H9 (cell line): ENCODE measurements at regions not wholly inside any gene's neighbourhood (a gene's known extent, or its start where the extent isn't known, plus 50 kb on each side); places are given as distances from the start of the nearest gene placed in this dataset.

Experiments
- DNase-seq: peaks from one replicate; pipeline ENCODE4 v3.0.0-alpha.2; 2017
- H2AFZ ChIP-seq: one replicate; pipeline ENCODE4 v1.6.1; 2013; ENCODE audit warnings: mild to moderate bottlenecking, low read length, control low read depth, moderate library complexity
- H2AK5ac ChIP-seq: 2 replicates; pipeline ENCODE4 v1.6.1; 2013; ENCODE audit warnings: low read length, control low read depth, mixed read lengths; ENCODE audit not compliant: insufficient read length
- H2BK120ac ChIP-seq: one replicate; pipeline ENCODE4 v1.6.1; 2013; ENCODE audit warnings: low read depth, mild to moderate bottlenecking, low read length, control low read depth, inconsistent platforms; ENCODE audit not compliant: poor library complexity, severe bottlenecking
- H2BK12ac ChIP-seq: 2 replicates; pipeline ENCODE4 v1.6.1; 2013; ENCODE audit warnings: low read length, control low read depth, mixed read lengths, low read depth; ENCODE audit not compliant: insufficient read length
- H2BK15ac ChIP-seq: 2 replicates; pipeline ENCODE4 v1.6.1; 2013; ENCODE audit warnings: low read depth, low read length, control low read depth
- H2BK20ac ChIP-seq: one replicate; pipeline ENCODE4 v1.6.1; 2013; ENCODE audit warnings: low read depth, mild to moderate bottlenecking, low read length, control low read depth, inconsistent platforms; ENCODE audit not compliant: poor library complexity, severe bottlenecking
- H2BK5ac ChIP-seq: 2 replicates; pipeline ENCODE4 v1.6.1; 2013; ENCODE audit warnings: low read length, control low read depth, mixed read lengths; ENCODE audit not compliant: insufficient read length
- H3K14ac ChIP-seq: 2 replicates; pipeline ENCODE4 v1.6.1; 2013; ENCODE audit warnings: low read length, control low read depth; ENCODE audit not compliant: insufficient read depth
- H3K18ac ChIP-seq: 2 replicates; pipeline ENCODE4 v1.6.1; 2013; ENCODE audit warnings: low read depth, mild to moderate bottlenecking, mixed read lengths, low read length, control low read depth; ENCODE audit not compliant: insufficient read length
- H3K23ac ChIP-seq: 2 replicates; pipeline ENCODE4 v1.6.1; 2013; ENCODE audit warnings: low read length, control low read depth, mixed read lengths, low read depth; ENCODE audit not compliant: insufficient read length
- H3K23me2 ChIP-seq: 2 replicates; pipeline ENCODE4 v1.6.1; 2013; ENCODE audit warnings: low read depth, mild to moderate bottlenecking, mixed read lengths, low read length, control low read depth; ENCODE audit not compliant: insufficient read length, poor library complexity, severe bottlenecking
- H3K27ac ChIP-seq: 2 replicates; pipeline ENCODE4 v1.5.1; 2013; ENCODE audit warnings: low read length, control low read depth, mixed read lengths, low read depth; ENCODE audit not compliant: insufficient read length
- H3K27me3 ChIP-seq: 2 replicates; pipeline ENCODE4 v1.6.1; 2013; ENCODE audit warnings: low read length, control low read depth, inconsistent platforms; ENCODE audit not compliant: insufficient read depth
- H3K4ac ChIP-seq: 2 replicates; pipeline ENCODE4 v1.6.1; 2013; ENCODE audit warnings: low read depth, mild to moderate bottlenecking, control low read depth, inconsistent platforms, low read length, moderate library complexity
- H3K4me1 ChIP-seq: 2 replicates; pipeline ENCODE4 v1.6.1; 2013; ENCODE audit warnings: low read length, control low read depth, inconsistent platforms; ENCODE audit not compliant: insufficient read depth
- H3K4me2 ChIP-seq: 2 replicates; pipeline ENCODE4 v1.6.1; 2013; ENCODE audit warnings: low read length, control low read depth, mixed read lengths; ENCODE audit not compliant: insufficient read length, insufficient read depth
- H3K56ac ChIP-seq: 2 replicates; pipeline ENCODE4 v1.6.1; 2013; ENCODE audit warnings: low read depth, mild to moderate bottlenecking, mixed read lengths, low read length, control low read depth; ENCODE audit not compliant: insufficient read length
- H3K79me1 ChIP-seq: 2 replicates; pipeline ENCODE4 v1.6.1; 2013; ENCODE audit warnings: low read depth, mild to moderate bottlenecking, moderate library complexity, low read length, control low read depth, inconsistent platforms; ENCODE audit not compliant: insufficient read depth, poor library complexity, severe bottlenecking
- H3K79me2 ChIP-seq: 2 replicates; pipeline ENCODE4 v1.6.1; 2013; ENCODE audit warnings: low read length, control low read depth, inconsistent platforms; ENCODE audit not compliant: insufficient read depth
- H3K9ac ChIP-seq: 2 replicates; pipeline ENCODE4 v1.6.1; 2013; ENCODE audit warnings: low read length, control low read depth, mixed read lengths; ENCODE audit not compliant: insufficient read length; ENCODE audit errors: extremely low read depth
- H3K9me3 ChIP-seq: one replicate; pipeline ENCODE4 v1.6.1; 2013; ENCODE audit warnings: low read depth, low read length, inconsistent platforms; ENCODE audit not compliant: control insufficient read depth
- H3T11ph ChIP-seq: one replicate; pipeline ENCODE4 v1.6.1; 2013; ENCODE audit warnings: mild to moderate bottlenecking, low read length, control low read depth, inconsistent platforms
- H4K20me1 ChIP-seq: one replicate; pipeline ENCODE4 v1.6.1; 2013; ENCODE audit not compliant: control insufficient read depth, insufficient read length, insufficient read depth
- H4K5ac ChIP-seq: 2 replicates; pipeline ENCODE4 v1.6.1; 2013; ENCODE audit warnings: low read depth, mild to moderate bottlenecking, mixed read lengths, low read length, control low read depth; ENCODE audit not compliant: insufficient read length
- H4K8ac ChIP-seq: replicated peaks from 2 replicates; pipeline ENCODE4 v1.6.1; 2013; ENCODE audit warnings: low read length, control low read depth, mixed read lengths, low read depth; ENCODE audit not compliant: insufficient read length
- H4K91ac ChIP-seq: 2 replicates; pipeline ENCODE4 v1.6.1; 2013; ENCODE audit warnings: low read depth, mild to moderate bottlenecking, moderate library complexity, mixed read lengths, low read length, control low read depth; ENCODE audit not compliant: insufficient read length
- H3K27ac Mint-ChIP-seq, 3 experiments: 2 replicates in 2 of 3; 3 replicates in 1 of 3; pipeline ENCODE4 v1.8.0; 2020 to 2021; ENCODE audit warnings: mixed read lengths in 3 of 3, mild to moderate bottlenecking in 1 of 3, moderate library complexity in 1 of 3
- H3K27me3 Mint-ChIP-seq: 2 replicates; pipeline ENCODE4 v1.8.0; 2021; ENCODE audit warnings: low read depth, mild to moderate bottlenecking, moderate library complexity, mixed read lengths
- H3K36me3 Mint-ChIP-seq, 3 experiments: 2 replicates in 2 of 3; 3 replicates in 1 of 3; pipeline ENCODE4 v1.8.0; 2020 to 2021; ENCODE audit warnings: low read depth in 3 of 3, mixed read lengths in 3 of 3; ENCODE audit not compliant: insufficient read depth in 1 of 3
- H3K4me1 Mint-ChIP-seq, 2 experiments: 2 replicates each; pipeline ENCODE4 v1.8.0; 2020; ENCODE audit warnings: mixed read lengths in 2 of 2
- H3K4me3 Mint-ChIP-seq, 2 experiments: 2 replicates in 1 of 2; 3 replicates in 1 of 2; pipeline ENCODE4 v1.8.0; 2020 to 2021; ENCODE audit warnings: mild to moderate bottlenecking in 2 of 2, mixed read lengths in 2 of 2, moderate library complexity in 1 of 2
- H3K9me3 Mint-ChIP-seq, 2 experiments: 2 replicates in 1 of 2; 3 replicates in 1 of 2; pipeline ENCODE4 v1.8.0; 2020; ENCODE audit warnings: mild to moderate bottlenecking in 2 of 2, mixed read lengths in 2 of 2, moderate library complexity in 1 of 2
- CTCF ChIP-seq: fragments of 200-600 bp; sonication (generic); conservative IDR thresholded peaks from 3 replicates; pipeline ENCODE4 v1.8.0; 2021; ENCODE audit warnings: antibody characterized with exemption, mild to moderate bottlenecking
- WGBS: extraction: QIAGEN DNeasy Blood & Tissue Kit; methylation state at CpG from one replicate; pipeline ENCODE4 v1.1.7; 2013; ENCODE audit warnings: missing lambda C conversion rate, low lambda C conversion rate, mixed read lengths; ENCODE audit not compliant: insufficient read length; ENCODE audit errors: extremely low coverage; 5-methylcytosine and 5-hydroxymethylcytosine counted together

- Histone ChIP-seq H3K14ac (no peak overlapping the region), H2BK12ac (no peak overlapping the region), H3K79me2 (no peaks in the 10 kb centered on the region), H2AFZ (no peak overlapping the region), H3K79me1 (no peaks in the 10 kb centered on the region), H4K8ac (no peak overlapping the region), H2BK120ac (no peak overlapping the region), H2BK5ac (no peak overlapping the region), H2AK5ac (no peak overlapping the region), H4K5ac (no peak overlapping the region), H3K27me3 (no peaks in the 10 kb centered on the region), H3K9me3 (no peaks in the 10 kb centered on the region), H2BK15ac (no peak overlapping the region), H3T11ph (no peak overlapping the region), H3K4ac (no peak overlapping the region), H3K27ac (no peak overlapping the region), H3K4me2 (no peak overlapping the region), H3K9ac (no peak overlapping the region), H3K18ac (no peak overlapping the region), H4K20me1 (no peaks in the 10 kb centered on the region), H3K23me2 (no peaks in the 10 kb centered on the region), H3K4me1 (no peaks in the 10 kb centered on the region), H3K56ac (no peak overlapping the region), H3K23ac (no peak overlapping the region), H2BK20ac (no peak overlapping the region), H4K91ac (no peak overlapping the region)
- no CpG with 5 or more reads among the region's 7 CpGs for WGBS
- no peaks in the 10 kb centered on the region for H3K36me3 Mint-ChIP-seq
- H3K27me3 Mint-ChIP-seq: no peaks in the 10 kb centered on the region; the same call in 1 of the 2 replicates
- H3K9me3 Mint-ChIP-seq: no peaks in the 10 kb centered on the region
- no peak overlapping the region for H3K27ac Mint-ChIP-seq
- TF ChIP-seq CTCF: no peak
- DNase-seq: no peak
- no peak overlapping the region for H3K4me3 Mint-ChIP-seq
- H3K4me1 Mint-ChIP-seq: no peaks in the 10 kb centered on the region
Observed at GRCh38 chr4:126568652-126569570, 1063.8 kb upstream of the INTU start.
